GM21360 (cell line): ENCODE measurements at regions not wholly inside any gene's neighbourhood (a gene's known extent, or its start where the extent isn't known, plus 50 kb on each side); places are given as distances from the start of the nearest gene placed in this dataset.

Experiments
- ATAC-seq: cut with Tn5 transposase; IDR thresholded peaks from one replicate; pipeline ENCODE4 v1.9.1; 2021; ENCODE audit warnings: mild to moderate bottlenecking, moderate library complexity; ENCODE audit not compliant: unreplicated experiment

DNA sequence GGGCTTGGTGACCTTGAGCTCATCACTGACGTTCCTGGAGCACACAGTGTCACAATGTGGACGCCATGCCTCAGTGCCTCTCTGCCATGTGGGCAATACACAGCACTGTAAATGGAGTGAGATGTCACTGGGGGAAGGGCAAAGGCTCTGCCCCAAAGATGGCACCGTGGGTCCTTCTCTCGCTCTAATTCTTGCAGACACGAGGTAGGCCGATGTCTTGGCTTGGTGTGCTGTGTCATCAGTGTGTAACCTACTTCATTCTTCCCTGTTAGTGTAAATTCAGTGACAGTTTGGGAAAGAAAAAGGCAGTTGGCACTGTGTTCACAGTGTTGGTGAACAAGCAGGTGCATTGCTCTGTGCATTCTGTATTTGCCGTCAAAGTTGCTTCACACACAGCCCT is 309.3 kb upstream of the MYT1L start:
- no peak for ATAC-seq

DNA sequence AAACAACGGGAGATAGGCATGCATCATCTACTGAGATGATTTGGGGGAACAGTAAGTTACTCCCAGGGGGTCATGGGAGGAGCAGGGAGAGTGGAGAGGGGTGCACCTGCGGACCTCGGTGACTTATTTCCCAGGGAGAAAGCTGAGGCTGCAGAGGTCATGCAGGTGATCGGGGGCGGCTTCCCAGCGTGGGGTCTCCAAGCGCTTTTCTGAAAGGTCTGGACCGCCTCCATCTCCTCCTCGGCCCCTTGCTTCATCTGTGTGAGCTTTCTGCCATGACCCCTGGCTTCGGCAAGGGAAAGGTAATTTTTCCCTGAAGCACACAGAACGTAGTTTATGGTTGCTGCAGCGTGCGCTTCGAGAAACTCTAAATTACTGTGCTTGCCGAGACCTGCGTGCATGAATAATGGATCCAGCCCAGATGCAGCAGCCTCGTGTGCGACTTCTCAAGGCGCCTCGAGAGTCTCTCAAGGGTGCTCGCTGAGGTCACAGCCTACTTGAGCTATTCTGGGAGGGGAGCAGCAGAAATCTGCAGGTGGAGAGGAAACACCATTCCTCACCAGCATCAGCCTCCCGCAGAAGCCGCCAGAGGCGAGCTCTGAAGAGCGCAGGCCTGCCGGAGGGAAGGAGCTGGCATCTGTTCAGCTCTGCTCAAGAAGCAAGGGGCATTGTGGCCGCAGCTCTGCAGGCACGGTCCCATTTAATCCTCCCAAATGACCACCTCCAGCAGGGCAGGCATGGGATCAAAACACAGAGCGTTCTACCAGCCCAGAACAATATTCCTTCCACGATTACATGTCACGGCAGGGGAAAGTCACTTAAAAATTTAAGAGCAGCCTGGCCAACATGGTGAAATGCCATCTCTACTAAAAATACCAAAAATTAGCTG is 308.4 kb upstream of the MYT1L start:
- no peak for ATAC-seq

DNA sequence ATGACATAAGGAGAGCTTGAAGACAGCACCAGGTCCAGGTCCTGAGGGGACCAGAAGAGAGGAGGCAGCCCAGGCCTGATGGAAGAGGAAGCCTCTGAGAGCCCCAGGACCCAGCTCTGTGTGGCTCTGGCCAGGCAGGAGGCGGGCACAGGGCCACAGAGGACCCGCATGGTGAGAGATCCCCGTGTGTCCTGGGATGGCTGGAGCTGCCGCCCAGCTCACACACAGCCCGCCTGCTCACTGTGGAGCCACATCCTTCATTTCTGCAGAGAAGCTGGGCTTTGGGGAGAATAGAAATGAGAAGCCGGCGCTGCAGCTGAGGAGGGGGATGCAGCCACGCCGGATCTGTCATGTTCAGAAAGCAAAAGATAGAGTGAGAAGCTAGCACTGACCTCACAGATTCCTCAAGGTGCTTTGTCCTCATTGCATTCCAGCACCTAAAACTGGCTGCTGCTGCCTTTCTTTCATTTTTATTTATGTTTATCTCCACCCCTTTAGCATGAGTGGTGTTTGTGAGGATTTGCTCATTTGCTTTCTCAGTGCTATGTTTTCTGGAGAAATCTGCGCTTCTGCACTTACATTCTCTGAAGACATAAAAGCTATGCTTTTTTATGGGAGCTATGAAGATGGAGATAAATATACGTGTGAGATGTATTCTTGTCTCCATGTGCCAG is 307.6 kb upstream of the MYT1L start:
- no peak for ATAC-seq

DNA sequence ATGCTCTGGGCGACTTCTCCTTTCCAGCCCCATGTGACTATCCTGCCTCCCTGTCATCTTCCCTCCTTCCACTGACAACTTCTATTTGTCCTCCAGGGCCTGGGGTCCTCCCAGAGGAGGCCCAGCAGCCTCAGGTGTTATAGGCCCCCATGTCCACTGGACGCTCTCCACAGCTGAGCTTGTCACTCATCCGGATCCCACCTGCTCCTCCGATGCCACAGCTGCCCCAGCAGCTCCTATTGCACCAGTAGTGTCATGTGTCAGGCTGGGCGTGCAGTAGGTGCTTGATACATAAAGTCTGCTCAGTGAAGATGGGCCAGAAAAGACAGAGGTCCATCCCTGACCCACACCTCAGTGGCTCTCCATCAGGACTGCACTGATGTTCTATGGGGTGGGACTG is 305.7 kb upstream of the MYT1L start:
- ATAC-seq = no peak

DNA sequence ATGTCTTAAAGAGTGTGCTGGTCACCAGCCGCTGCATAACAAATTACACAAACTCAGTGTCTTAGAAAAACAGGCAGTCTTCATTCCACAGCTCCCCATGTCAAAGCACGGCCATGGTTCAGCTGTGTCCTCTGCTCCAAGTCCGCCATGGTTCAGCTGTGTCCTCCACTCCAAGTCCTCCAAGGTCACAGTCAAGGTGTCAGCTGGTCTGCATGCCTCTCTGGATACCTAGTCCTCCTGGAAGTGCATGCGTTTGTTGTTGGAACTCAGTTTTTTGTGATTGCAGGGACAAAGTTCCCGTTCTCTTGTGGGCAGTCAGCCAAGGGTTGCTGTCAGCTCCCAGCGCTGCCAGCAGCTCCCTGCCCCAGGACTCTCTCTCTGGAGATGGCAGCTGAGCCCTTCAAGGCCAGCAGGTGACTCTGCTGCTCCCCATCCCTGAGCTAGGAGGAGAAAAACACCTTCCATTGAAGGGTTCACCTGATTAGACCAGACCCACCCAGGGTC is 304.0 kb upstream of the MYT1L start:
- ATAC-seq = no peak

DNA sequence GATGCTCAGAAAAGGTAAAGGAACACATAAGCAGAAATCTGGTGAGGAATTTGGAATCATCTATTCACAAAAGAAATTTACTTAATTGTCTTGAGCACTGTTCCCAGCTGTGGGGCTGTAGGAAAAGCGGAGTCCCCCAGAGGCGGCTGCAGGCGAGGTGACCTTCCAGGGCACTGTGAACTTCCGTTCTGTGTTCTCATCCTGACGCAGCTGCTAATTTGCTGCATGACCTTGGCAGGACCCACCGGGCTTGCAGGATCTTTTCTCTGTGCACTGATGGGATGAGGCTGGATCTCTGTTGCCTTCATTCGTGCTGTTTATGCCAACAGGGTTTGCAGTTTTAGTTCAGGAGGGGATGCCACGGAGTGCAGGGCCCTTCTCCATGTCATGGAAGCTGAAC is 301.9 kb upstream of the MYT1L start:
- no peak for ATAC-seq

DNA sequence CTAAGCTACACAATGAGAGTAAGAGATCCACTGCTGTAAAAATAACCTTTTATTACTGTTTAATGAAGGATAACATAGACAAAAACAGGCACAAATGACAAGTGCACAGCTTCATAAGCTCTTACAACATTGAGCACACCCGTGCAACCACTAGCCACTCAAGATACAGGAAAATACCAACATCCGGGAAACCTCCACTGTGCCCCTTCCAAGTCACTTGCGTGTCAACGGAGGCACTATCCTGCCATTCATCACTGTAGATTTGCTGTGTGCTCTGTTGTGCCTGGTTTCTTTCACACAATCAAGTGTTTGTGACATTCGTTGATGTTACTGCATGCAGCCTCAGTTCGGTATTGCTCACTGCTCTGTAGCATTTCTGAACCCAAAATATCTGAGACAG is 292.9 kb upstream of the MYT1L start:
- ATAC-seq = no peak

DNA sequence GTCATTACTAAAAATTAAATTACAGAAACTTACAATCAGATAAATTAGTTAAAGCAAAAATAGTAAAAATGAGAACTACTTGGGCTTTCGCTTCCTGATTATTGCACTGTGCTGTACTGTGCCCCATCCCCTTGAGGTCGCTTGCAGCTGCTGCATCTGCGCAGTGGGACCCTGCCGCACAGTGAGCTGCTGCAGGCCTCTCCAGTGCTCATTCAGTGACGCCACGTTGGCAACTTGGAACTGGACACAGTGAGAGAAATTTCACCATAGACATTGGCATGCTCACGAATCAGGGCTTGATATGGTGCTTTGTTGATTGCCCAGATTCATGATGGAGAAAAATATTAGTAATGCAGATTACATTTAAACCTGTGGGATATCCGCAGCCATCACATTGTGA is 290.8 kb upstream of the MYT1L start:
- ATAC-seq = peak; percentile 97

DNA sequence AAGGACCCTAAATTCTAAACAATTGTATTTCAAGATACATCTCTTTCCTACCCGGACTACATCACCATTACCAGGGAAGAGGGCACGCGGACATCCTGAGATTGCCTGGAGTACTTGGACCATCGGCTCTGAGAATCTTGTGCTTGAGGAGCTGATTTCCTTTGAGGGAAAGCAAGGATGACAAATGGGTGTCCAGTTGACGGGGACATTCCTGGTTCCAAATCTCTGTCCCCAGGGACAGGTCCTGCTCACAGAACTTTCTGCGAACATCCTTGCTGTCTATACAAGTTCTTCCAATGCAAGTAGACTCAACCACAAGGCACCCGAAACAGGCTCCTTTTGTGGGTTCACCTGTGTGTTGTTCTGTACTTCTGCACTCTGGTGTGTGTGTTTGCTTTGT is 289.5 kb upstream of the MYT1L start:
- no peak for ATAC-seq

DNA sequence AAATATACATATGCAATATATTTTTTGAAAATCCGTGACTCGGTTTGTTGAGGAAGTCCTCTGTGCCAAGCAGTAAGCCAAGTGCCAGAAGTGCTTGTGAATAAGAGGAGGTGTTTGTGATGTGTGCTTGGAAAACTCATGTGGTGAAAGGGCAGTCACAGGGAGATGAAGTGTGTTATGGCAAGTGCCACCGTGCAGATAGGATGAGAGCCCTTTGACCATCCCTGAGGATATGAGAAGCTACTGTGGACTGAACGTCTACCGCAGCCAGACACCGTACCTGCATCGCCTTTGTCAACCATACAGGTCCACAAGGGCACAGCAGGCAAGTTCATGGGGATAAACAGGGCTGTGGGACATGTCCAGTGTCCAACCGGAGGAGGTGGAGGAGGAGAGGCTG is 288.9 kb upstream of the MYT1L start:
- no peak for ATAC-seq

DNA sequence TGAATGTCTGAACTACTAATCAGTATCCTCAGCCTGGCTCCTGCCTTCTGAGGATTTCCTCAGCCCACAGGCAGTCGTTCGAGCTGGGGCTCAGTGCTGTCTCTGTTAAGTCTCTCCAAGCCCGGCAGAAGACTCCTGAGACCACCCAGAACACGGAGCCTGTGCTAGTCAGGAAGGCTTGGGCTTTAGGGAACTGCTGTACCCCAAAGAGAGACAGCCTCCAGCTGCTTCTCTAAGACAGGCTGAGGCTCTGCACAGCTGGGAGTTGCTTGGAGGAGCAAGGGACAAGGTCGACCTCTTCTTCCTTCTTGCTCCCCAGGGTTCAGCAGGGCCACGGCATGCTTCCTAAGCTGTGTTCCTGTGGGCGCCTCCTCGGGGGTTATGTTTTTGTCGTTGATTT is 283.4 kb upstream of the MYT1L start:
- ATAC-seq = no peak

DNA sequence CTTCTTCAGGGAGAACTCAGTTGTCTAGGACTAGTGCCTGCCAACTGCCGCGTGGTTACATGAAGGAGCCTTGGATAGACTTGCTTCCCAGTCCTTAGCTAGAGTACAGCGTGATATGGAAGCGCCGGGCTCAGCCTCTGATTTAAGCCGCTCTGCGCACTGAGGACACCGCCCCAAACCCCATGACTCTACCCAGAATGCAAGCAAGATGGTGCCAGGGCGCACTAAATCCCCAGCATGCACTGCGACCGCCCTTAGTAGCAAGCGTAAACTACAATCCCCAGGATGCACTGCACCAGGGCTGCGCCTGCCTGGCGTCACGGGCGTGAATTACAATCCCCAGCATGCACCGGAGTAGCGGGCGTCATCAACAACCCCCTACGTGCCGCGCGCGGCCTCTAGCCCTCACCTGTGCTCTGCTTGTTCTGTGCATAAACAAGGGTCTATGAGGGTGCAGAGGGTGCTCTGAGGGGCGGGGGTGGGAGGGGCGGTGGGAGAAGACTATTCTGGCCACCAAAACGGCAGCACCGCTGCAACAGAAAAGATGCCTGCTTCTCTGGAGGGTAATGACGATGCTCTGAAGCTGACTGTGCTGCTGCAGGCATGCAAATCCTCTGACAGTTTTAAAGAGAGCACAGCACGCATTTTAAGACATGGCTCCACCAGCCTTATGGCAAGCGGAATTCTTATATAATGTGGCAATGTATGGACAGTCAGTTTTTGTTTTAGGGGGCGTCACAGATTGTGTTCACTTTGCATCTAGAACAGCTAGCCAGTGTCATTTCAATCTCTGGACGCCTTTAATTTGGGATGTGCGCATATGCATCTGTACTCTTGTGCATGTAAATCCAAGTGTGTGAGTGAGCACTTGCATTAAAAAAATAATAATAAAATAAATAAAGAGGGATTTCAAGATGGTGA is 282.5 kb upstream of the MYT1L start:
- ATAC-seq = peak; percentile 100

DNA sequence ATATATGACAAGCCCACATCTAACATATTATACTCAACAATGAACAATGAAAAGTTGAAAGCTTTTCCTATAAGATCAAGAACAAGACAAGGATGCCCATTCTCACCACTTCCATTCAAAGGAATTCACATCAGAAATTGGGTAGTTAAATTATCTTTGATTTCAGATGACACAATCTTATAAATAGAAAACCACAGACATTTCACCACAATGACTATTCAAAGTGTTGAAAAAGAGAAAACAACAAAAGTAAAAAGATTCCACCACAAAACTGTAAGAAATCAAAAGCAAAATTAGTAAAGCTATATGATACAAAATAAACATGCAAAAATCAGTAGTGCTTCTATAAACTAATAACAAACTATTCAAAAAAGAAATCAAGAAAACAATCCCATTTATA is 279.7 kb upstream of the MYT1L start:
- no peak for ATAC-seq

DNA sequence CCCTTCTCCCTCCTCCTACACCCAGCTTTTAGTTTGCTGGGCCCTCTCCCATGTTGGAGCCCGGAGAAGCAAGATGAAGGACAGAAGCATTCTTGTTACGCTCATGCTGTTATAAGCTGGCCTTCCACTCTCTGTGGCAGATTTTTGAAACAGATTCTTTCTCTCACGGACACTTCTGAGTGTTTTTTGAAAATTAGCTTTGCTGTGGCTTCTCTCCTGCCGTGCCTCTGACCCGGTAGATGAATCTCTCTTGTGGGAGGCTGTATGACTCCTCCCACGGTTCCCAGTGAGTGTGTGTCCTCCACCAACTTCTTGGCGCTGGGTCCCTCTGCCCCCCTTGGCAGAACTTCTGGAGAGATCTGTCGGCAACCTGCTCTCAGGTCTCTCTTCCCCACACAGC is 269.3 kb upstream of the MYT1L start:
- ATAC-seq = no peak

DNA sequence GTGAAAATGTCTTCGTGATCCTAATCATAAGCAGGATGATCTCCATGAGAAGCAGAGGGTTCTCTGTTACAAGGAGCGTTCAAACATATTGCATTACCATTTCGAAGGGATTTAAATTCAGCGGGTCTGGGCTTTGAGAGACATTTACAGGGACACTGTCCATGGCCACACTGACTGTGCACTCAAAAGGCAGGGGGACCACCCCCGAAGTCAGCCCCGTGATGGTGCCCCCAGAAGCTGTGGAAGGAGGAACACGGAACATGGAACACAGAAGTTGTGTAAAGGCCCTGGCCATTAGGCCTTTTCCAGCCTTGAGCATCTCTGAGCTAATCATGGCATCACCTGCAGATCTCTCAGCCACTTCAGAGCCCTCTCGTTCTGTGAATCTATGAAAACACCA is 268.4 kb upstream of the MYT1L start:
- ATAC-seq = no peak

DNA sequence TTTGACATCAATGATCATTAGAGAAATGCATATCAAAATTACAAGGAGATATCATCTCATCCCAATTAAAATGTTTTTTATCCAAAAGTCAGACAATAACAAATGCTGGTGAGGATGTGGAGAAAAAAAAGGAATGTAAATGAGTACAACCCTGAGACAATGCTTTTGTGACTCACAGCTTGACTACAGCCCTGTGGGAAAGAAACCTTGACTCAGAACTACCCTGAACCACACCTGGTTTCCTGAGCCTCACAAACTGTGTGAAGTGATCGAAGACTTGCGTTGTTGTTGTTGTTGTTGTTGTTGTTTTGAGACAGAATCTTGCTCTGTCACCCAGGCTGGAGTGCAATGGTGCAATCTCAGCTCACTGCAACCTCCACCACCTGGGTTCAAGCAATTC is 266.6 kb upstream of the MYT1L start:
- ATAC-seq = no peak

DNA sequence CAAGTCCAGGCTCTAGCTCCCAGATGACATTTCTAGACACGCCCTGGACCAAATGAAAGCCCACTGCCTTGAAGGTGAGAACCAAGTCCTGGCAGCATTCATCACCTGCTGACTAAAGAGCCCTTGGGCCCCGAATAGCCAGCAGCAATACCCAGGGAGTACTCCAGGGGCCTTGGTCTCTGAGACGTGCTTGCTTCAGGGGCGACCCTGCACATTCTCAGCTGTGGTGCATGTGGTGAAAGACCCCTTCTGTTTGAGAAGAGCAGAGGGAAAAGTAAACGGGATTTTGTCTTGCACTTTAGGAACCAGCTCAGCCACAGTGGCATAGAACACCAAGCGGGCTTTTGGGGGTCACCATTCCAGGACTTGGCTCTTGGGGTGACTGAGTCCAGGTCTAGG is 260.5 kb upstream of the MYT1L start:
- ATAC-seq = no peak

DNA sequence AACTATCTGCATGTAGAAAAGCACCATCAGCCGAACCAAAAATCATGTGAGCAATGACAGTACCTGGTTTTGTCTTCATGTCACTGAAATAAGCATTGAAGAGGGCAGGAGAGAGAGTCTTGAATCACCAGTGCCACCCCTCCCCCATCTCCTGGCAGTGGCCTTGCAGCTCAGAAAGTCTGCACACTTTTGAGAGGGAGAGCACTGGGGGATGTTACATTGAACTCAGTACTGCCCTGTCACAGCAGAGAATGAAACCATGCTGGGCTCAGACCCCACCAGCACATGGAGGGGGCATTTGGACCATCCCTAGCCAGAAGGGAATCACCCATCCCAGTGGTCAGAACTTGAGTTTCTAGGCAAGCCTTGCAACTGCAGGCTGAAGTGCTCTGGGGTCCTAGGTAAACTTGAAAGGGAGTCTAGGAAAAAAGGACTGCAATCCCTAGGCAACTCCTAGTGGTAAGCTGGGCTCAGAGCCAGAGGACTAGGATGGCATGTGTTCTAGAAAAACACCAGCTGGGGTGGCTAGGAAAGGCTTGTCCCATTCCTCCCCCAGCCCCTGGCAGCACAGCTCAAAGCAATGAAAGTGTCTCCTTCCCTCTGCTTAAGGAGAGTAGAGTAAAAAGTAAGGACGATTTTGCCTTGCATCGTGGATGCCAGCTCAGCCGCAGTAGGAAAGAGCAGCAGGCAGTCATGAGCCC is 259.9 kb upstream of the MYT1L start:
- ATAC-seq = no peak

DNA sequence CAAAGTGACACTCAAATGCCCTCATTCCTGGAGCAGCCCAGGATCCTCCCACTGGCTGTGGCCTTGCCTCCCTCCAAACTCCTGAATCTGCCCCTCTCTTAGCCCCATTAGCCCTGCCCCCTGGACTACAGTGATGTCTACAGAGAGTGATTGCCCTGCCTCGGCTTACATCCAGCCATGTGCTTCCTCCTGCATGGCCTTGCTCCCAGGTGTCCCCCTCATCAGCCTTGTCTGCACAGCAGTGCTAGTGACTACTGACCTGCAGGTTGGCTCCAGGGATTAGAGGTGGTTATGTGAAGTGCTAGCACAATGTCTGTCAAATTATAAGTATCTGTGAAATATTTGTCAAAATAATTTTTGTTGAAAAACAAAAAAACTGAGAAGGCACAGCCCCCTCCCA is 259.1 kb upstream of the MYT1L start:
- no peak for ATAC-seq

DNA sequence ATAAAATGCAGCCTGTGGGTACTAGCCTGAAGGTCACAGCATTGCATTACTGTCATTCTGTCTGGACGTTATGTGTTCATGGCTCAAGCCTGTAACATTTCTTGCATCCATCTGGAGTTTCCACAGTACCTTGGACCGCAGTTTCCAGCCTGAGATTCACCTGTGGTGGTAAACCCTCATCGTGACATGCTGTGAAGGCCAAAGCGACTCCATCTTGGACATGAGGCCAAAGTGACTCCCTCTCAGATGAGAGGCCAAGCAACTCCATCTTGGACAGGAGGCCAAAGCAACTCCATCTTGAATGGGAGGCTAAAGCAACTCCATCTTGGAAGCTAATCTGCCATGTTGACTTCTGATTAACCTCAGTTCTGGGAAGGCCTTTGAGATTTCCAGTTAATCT is 257.7 kb upstream of the MYT1L start:
- no peak for ATAC-seq

DNA sequence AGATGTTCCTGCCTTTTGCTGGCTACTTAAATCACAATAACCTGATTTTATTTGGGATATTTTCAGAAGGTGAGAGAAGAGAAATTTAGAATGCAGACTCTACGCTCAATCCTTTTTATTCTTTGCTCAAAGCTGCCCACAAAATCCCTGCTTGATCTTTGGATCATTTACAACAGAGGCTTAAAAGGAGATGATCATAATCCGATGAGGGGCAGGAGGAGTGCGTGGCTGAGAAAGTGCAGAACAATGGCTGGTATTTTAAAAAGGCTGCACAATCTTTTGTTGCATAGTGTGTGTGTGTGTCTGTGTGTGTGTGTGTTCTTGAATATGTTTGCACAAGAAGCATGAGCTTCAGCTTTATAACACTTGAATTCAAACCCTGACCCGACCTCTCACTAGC is 256.3 kb upstream of the MYT1L start:
- no peak for ATAC-seq
